ENCODE measurements at regions not wholly inside any gene's neighbourhood (a gene's known extent, or its start where the extent isn't known, plus 50 kb on each side); places are given as distances from the start of the nearest gene placed in this dataset.
"Not testable (repeated sequence)": the region's sequence is repeated elsewhere in the genome, so short reads cannot be mapped to it uniquely, and the experiment has no call there.

GRCh38 chr2:187610450-187610849 is 56.2 kb upstream of the TFPI start:
- WGBS, result 90% methylated on average over 2 of the region's 2 CpGs
- H3K36me3 ChIP-seq (ENCODE audit: insufficient read depth); DNase-seq (ENCODE audit: extremely low spot score); H3K4me3 ChIP-seq (ENCODE audit: low read depth, low read length); H3K27ac ChIP-seq (ENCODE audit: low read depth); H3K4me1 ChIP-seq (ENCODE audit: insufficient read depth): not testable (repeated sequence)

GRCh38 chr2:187612857-187613256 is 58.6 kb upstream of the TFPI start:
- H3K36me3 ChIP-seq (ENCODE audit: insufficient read depth), result no peaks in the 10 kb centered on the region
- DNase-seq (ENCODE audit: extremely low spot score), result no peak
- H3K4me3 ChIP-seq (ENCODE audit: low read depth, low read length), result no peak overlapping the region
- no peak overlapping the region for H3K27ac ChIP-seq (ENCODE audit: low read depth)
- no peaks in the 10 kb centered on the region for H3K4me1 ChIP-seq (ENCODE audit: insufficient read depth)
- 94% methylated on average over 1 of the region's 1 CpG for WGBS

GRCh38 chr2:187614756-187615155 is 60.5 kb upstream of the TFPI start:
- Histone ChIP-seq H3K36me3 (ENCODE audit: insufficient read depth) (no peaks in the 10 kb centered on the region), H3K4me3 (ENCODE audit: low read depth, low read length) (no peak overlapping the region), H3K27ac (ENCODE audit: low read depth) (no peak overlapping the region), H3K4me1 (ENCODE audit: insufficient read depth) (no peaks in the 10 kb centered on the region)
- WGBS, result 70% methylated on average over 2 of the region's 2 CpGs
- DNase-seq (ENCODE audit: extremely low spot score), result no peak

GRCh38 chr2:187615364-187615763 is 61.1 kb upstream of the TFPI start:
- 81% methylated on average over 4 of the region's 4 CpGs for WGBS
- no peak overlapping the region for H3K27ac ChIP-seq (ENCODE audit: low read depth)
- DNase-seq (ENCODE audit: extremely low spot score), result no peak
- no peaks in the 10 kb centered on the region for H3K36me3 ChIP-seq (ENCODE audit: insufficient read depth)
- H3K4me1 ChIP-seq (ENCODE audit: insufficient read depth), result no peaks in the 10 kb centered on the region
- H3K4me3 ChIP-seq (ENCODE audit: low read depth, low read length), result no peak overlapping the region

GRCh38 chr2:187615902-187616301 is 61.7 kb upstream of the TFPI start:
- no peak for DNase-seq (ENCODE audit: extremely low spot score)
- Histone ChIP-seq H3K4me1 (ENCODE audit: insufficient read depth) (no peaks in the 10 kb centered on the region), H3K4me3 (ENCODE audit: low read depth, low read length) (no peak overlapping the region), H3K27ac (ENCODE audit: low read depth) (no peak overlapping the region), H3K36me3 (ENCODE audit: insufficient read depth) (no peaks in the 10 kb centered on the region)
- 95% methylated on average over 1 of the region's 1 CpG for WGBS

- Histone ChIP-seq H3K36me3 (ENCODE audit: insufficient read depth) (no peaks in the 10 kb centered on the region), H3K4me1 (ENCODE audit: insufficient read depth) (no peaks in the 10 kb centered on the region), H3K4me3 (ENCODE audit: low read depth, low read length) (no peak overlapping the region), H3K27ac (ENCODE audit: low read depth) (no peak overlapping the region)
- WGBS, result 76% methylated on average over 3 of the region's 3 CpGs
- no peak for DNase-seq (ENCODE audit: extremely low spot score)
These were observed 62.9 kb upstream of the TFPI start for GRCh38 chr2:187617120-187617519.

GRCh38 chr2:187617905-187618304 is 63.7 kb upstream of the TFPI start:
- no peak overlapping the region for H3K4me3 ChIP-seq (ENCODE audit: low read depth, low read length)
- H3K36me3 ChIP-seq (ENCODE audit: insufficient read depth), result no peaks in the 10 kb centered on the region
- no peak for DNase-seq (ENCODE audit: extremely low spot score)
- no peak overlapping the region for H3K27ac ChIP-seq (ENCODE audit: low read depth)
- H3K4me1 ChIP-seq (ENCODE audit: insufficient read depth), result no peaks in the 10 kb centered on the region

GRCh38 chr2:187618813-187619212 is 64.6 kb upstream of the TFPI start:
- no peak for DNase-seq (ENCODE audit: extremely low spot score)
- 61% methylated on average over 2 of the region's 2 CpGs for WGBS
- Histone ChIP-seq H3K4me1 (ENCODE audit: insufficient read depth) (no peaks in the 10 kb centered on the region), H3K4me3 (ENCODE audit: low read depth, low read length) (no peak overlapping the region), H3K36me3 (ENCODE audit: insufficient read depth) (no peaks in the 10 kb centered on the region), H3K27ac (ENCODE audit: low read depth) (no peak overlapping the region)

- Histone ChIP-seq H3K27ac (ENCODE audit: low read depth) (no peak overlapping the region), H3K36me3 (ENCODE audit: insufficient read depth) (no peaks in the 10 kb centered on the region), H3K4me1 (ENCODE audit: insufficient read depth) (no peaks in the 10 kb centered on the region), H3K4me3 (ENCODE audit: low read depth, low read length) (no peak overlapping the region)
- WGBS, result 59% methylated on average over 3 of the region's 3 CpGs
- no peak for DNase-seq (ENCODE audit: extremely low spot score)
These were observed 72.9 kb upstream of the TFPI start for GRCh38 chr2:187627153-187627552.

GRCh38 chr2:187636731-187637391 is 82.6 kb upstream of the TFPI start:
- H3K4me3 ChIP-seq (ENCODE audit: low read depth, low read length); H3K36me3 ChIP-seq (ENCODE audit: insufficient read depth); H3K4me1 ChIP-seq (ENCODE audit: insufficient read depth); DNase-seq (ENCODE audit: extremely low spot score); H3K27ac ChIP-seq (ENCODE audit: low read depth): not testable (repeated sequence)
- 95% methylated on average over 51 of the region's 53 CpGs for WGBS

GRCh38 chr2:187637392-187637740 is 83.1 kb upstream of the TFPI start:
- H3K36me3 ChIP-seq (ENCODE audit: insufficient read depth); H3K27ac ChIP-seq (ENCODE audit: low read depth); H3K4me1 ChIP-seq (ENCODE audit: insufficient read depth); H3K4me3 ChIP-seq (ENCODE audit: low read depth, low read length); DNase-seq (ENCODE audit: extremely low spot score): not testable (repeated sequence)
- WGBS, result 96% methylated on average over 19 of the region's 19 CpGs

GRCh38 chr2:187637771-187638170 is 83.5 kb upstream of the TFPI start:
- DNase-seq (ENCODE audit: extremely low spot score); H3K4me3 ChIP-seq (ENCODE audit: low read depth, low read length); H3K27ac ChIP-seq (ENCODE audit: low read depth); H3K4me1 ChIP-seq (ENCODE audit: insufficient read depth); H3K36me3 ChIP-seq (ENCODE audit: insufficient read depth): not testable (repeated sequence)
- 91% methylated on average over 20 of the region's 20 CpGs for WGBS

GRCh38 chr2:187638840-187639239 is 84.6 kb upstream of the TFPI start:
- no peaks in the 10 kb centered on the region for H3K4me1 ChIP-seq (ENCODE audit: insufficient read depth)
- DNase-seq (ENCODE audit: extremely low spot score), result no peak
- no peak overlapping the region for H3K27ac ChIP-seq (ENCODE audit: low read depth)
- H3K4me3 ChIP-seq (ENCODE audit: low read depth, low read length), result no peak overlapping the region
- WGBS, result 85% methylated on average over 1 of the region's 1 CpG
- no peaks in the 10 kb centered on the region for H3K36me3 ChIP-seq (ENCODE audit: insufficient read depth)

- no peak overlapping the region for H3K27ac ChIP-seq (ENCODE audit: low read depth)
- DNase-seq (ENCODE audit: extremely low spot score), result no peak
- no peaks in the 10 kb centered on the region for H3K4me1 ChIP-seq (ENCODE audit: insufficient read depth)
- H3K36me3 ChIP-seq (ENCODE audit: insufficient read depth), result no peaks in the 10 kb centered on the region
- 80% methylated on average over 6 of the region's 6 CpGs for WGBS
- no peak overlapping the region for H3K4me3 ChIP-seq (ENCODE audit: low read depth, low read length)
These were observed 86.8 kb upstream of the TFPI start for GRCh38 chr2:187640926-187641510.

- DNase-seq (ENCODE audit: extremely low spot score), result no peak
- Histone ChIP-seq H3K4me1 (ENCODE audit: insufficient read depth) (no peaks in the 10 kb centered on the region), H3K4me3 (ENCODE audit: low read depth, low read length) (no peak overlapping the region), H3K36me3 (ENCODE audit: insufficient read depth) (no peaks in the 10 kb centered on the region), H3K27ac (ENCODE audit: low read depth) (no peak overlapping the region)
- WGBS, result 49% methylated on average over 4 of the region's 4 CpGs
These were observed 88.3 kb upstream of the TFPI start for GRCh38 chr2:187642498-187642897.

Measured in urinary bladder (tissue), 3 donors.